OCI-LY3 (cell line): ENCODE measurements at regions not wholly inside any gene's neighbourhood (a gene's known extent, or its start where the extent isn't known, plus 50 kb on each side); places are given as distances from the start of the nearest gene placed in this dataset.
"Not testable (repeated sequence)": the region's sequence is repeated elsewhere in the genome, so short reads cannot be mapped to it uniquely, and the experiment has no call there.

ENCODE experiments used
- H2AFZ ChIP-seq: fragments of 200-600, 300-600 bp; shearing (Covaris generic); 2 replicates; pipeline ENCODE4 v1.6.0; 2014; ENCODE audit warnings: antibody characterized with exemption, low read depth, low read length
- H3K27ac ChIP-seq: fragments of 200-600, 300-600 bp; sonication (generic); 2 replicates; pipeline ENCODE4 v1.5.1; 2014; ENCODE audit warnings: mild to moderate bottlenecking, low read length, moderate library complexity, mixed read lengths
- H3K27me3 ChIP-seq: fragments of 200-600, 300-600 bp; sonication (generic); 2 replicates; pipeline ENCODE4 v1.6.1; 2014; ENCODE audit warnings: low read depth, low read length, mixed read lengths
- H3K36me3 ChIP-seq: fragments of 200-600, 300-600 bp; sonication (generic); replicated peaks from 2 replicates; pipeline ENCODE3; 2014; ENCODE audit warnings: low read depth, low read length, mixed read lengths
- H3K4me1 ChIP-seq: fragments of 300-600, 200-600 bp; sonication (generic); 2 replicates; pipeline ENCODE4 v1.6.1; 2014; ENCODE audit warnings: low read length, mixed read lengths
- H3K4me2 ChIP-seq: fragments of 200-600, 300-600 bp; sonication (generic); 2 replicates; pipeline ENCODE4 v1.6.1; 2014; ENCODE audit warnings: low read length, mixed read lengths
- H3K4me3 ChIP-seq: fragments of 300-600, 200-600 bp; sonication (generic); 2 replicates; pipeline ENCODE4 v1.5.1; 2014; ENCODE audit warnings: antibody characterized with exemption, mild to moderate bottlenecking, low read length, moderate library complexity
- H3K79me2 ChIP-seq: fragments of 300-600, 200-600 bp; shearing (Covaris generic); 2 replicates; pipeline ENCODE4 v1.6.1; 2014; ENCODE audit warnings: mild to moderate bottlenecking, low read length, mixed read lengths
- H3K9ac ChIP-seq: fragments of 300-600, 200-600 bp; shearing (Covaris generic); 2 replicates; pipeline ENCODE4 v1.6.0; 2014; ENCODE audit warnings: mild to moderate bottlenecking, low read length, moderate library complexity
- H3K9me3 ChIP-seq: fragments of 200-600, 300-600 bp; shearing (Covaris generic); 2 replicates; pipeline ENCODE4 v1.6.1; 2014; ENCODE audit warnings: low read length, mixed read lengths; ENCODE audit not compliant: insufficient read depth
- H4K20me1 ChIP-seq: fragments of 200-600, 300-600 bp; sonication (generic); 2 replicates; pipeline ENCODE4 v1.6.1; 2016; ENCODE audit warnings: low read length, mixed read lengths; ENCODE audit not compliant: insufficient read depth
- CTCF ChIP-seq: fragments of 200-600, 300-600 bp; sonication (generic); IDR thresholded peaks from 2 replicates; pipeline ENCODE4 v1.5.1; 2014; ENCODE audit warnings: antibody characterized with exemption, low read length, low read depth
- EZH2phosphoT487 ChIP-seq: fragments of 200-600 bp; shearing (Covaris generic); IDR thresholded peaks from 2 replicates; pipeline ENCODE4 v1.6.1; 2018; ENCODE audit warnings: antibody characterized with exemption, mixed run types, low read depth

- Histone ChIP-seq H2AFZ (no peak overlapping the region), H3K9ac (no peak overlapping the region), H3K36me3 (peaks cover 3% of the 10 kb centered on the region), H3K4me3 (no peak overlapping the region), H3K79me2 (no peaks in the 10 kb centered on the region), H3K4me2 (no peak overlapping the region), H3K9me3 (no peaks in the 10 kb centered on the region), H4K20me1 (no peaks in the 10 kb centered on the region), H3K27me3 (no peaks in the 10 kb centered on the region), H3K4me1 (peaks cover 7% of the 10 kb centered on the region), H3K27ac (no peak overlapping the region)
- TF ChIP-seq EZH2phosphoT487 (no peak), CTCF (no peak)
Observed at GRCh38 chr7:104275900-104276299, 52.5 kb upstream of the LHFPL3 start.

- not testable (repeated sequence) for H3K4me2 ChIP-seq, H3K4me1 ChIP-seq, H3K9me3 ChIP-seq, H3K27me3 ChIP-seq, H3K4me3 ChIP-seq, H2AFZ ChIP-seq, H3K27ac ChIP-seq, H3K36me3 ChIP-seq, H4K20me1 ChIP-seq, H3K79me2 ChIP-seq, H3K9ac ChIP-seq
Observed at GRCh38 chr7:104276730-104277129, 51.7 kb upstream of the LHFPL3 start.
